HepG2 (cell line): ENCODE measurements at regions not wholly inside any gene's neighbourhood (a gene's known extent, or its start where the extent isn't known, plus 50 kb on each side); places are given as distances from the start of the nearest gene placed in this dataset.

ENCODE experiments used
- ATAC-seq: fragments of 200-7000 bp; cut with Tn5 transposase; 3 replicates; pipeline ENCODE4 v1.9.1; 2020; ENCODE audit warnings: mild to moderate bottlenecking, moderate library complexity
- BruUV-seq: library from RNA; stranded (reverse); fragments of 400-500 nt; replicated peaks from 2 replicates; lab custom pipeline; 2021; lab: Mats Ljungman, UMichigan
- CTCF ChIA-PET: fragments of 300-600 bp; formaldehyde crosslinking; extraction: SDS; loops from one replicate; lab custom pipeline; 2021; ENCODE audit warnings: low total read pairs, inconsistent platforms, low intra/inter-chr PET ratio; lab: Yijun Ruan, JAX
- POLR2A ChIA-PET: fragments of 350-600 bp; sonication (Branson Sonifier 250); formaldehyde crosslinking; loops from one replicate; lab custom pipeline; 2020; ENCODE audit warnings: antibody characterized with exemption, inconsistent platforms; lab: Yijun Ruan, JAX
- DNase-seq: peaks from one replicate; pipeline ENCODE4 v3.0.0-alpha.2; 2015; ENCODE audit warnings: low spot score
- FAIRE-seq: peaks from 3 replicates; lab custom pipeline; 2011; peaks lifted over from hg19 to GRCh38; lab: Jason Lieb, UNC
- H2AFZ ChIP-seq: one replicate; pipeline ENCODE4 v1.6.1; 2011; ENCODE audit warnings: low read length, inconsistent platforms
- H3K27ac ChIP-seq: fragments of 300-600 bp; 3 replicates; pipeline ENCODE4 v1.8.0; 2011; ENCODE audit warnings: mixed run types, mild to moderate bottlenecking, mixed read lengths, low read length, inconsistent platforms; ENCODE audit not compliant: insufficient read depth; ENCODE audit errors: extremely low read length
- H3K27me3 ChIP-seq, 2 experiments: fragments of 200-600 bp in 1 of 2; 2 replicates in 1 of 2; 3 replicates in 1 of 2; pipeline versions ENCODE4 v1.6.0 to v1.8.0; 2011; ENCODE audit warnings: low read length in 2 of 2, mild to moderate bottlenecking in 2 of 2, moderate library complexity in 2 of 2, inconsistent platforms in 1 of 2; ENCODE audit not compliant: insufficient read depth in 2 of 2, control insufficient read depth in 1 of 2
- H3K36me3 ChIP-seq, 2 experiments: fragments of 200-600 bp in 1 of 2; replicated peaks in 1 of 2; 2 replicates in 1 of 2; 3 replicates in 1 of 2; pipeline versions ENCODE4 v1.5.1 to v1.8.0; 2011; ENCODE audit warnings: low read length in 2 of 2, inconsistent platforms in 1 of 2; ENCODE audit not compliant: insufficient read depth in 2 of 2, control insufficient read depth in 1 of 2
- H3K4me1 ChIP-seq: 2 replicates; pipeline ENCODE4 v1.5.1; 2012; ENCODE audit warnings: low read length, inconsistent platforms; ENCODE audit not compliant: insufficient read depth
- H3K4me2 ChIP-seq: 2 replicates; pipeline ENCODE4 v1.6.0; 2011; ENCODE audit warnings: low read depth, low read length, inconsistent platforms
- H3K4me3 ChIP-seq, 3 experiments: fragments of 200-600 bp in 1 of 3; sonication (generic), shearing (Covaris generic) in 1 of 3; replicated peaks in 1 of 3; 2 replicates each; pipeline ENCODE4 v1.5.1; 2011 to 2016; ENCODE audit warnings: low read length in 3 of 3, inconsistent platforms in 2 of 3, low read depth in 2 of 3, mild to moderate bottlenecking in 2 of 3, control low read depth in 1 of 3, mixed read lengths in 1 of 3; ENCODE audit not compliant: insufficient read depth in 1 of 3
- H3K79me2 ChIP-seq: one replicate; pipeline ENCODE4 v1.6.1; 2011; ENCODE audit warnings: low read length, inconsistent platforms; ENCODE audit not compliant: insufficient read depth
- H3K9ac ChIP-seq: 2 replicates; pipeline ENCODE4 v1.6.0; 2011; ENCODE audit warnings: mild to moderate bottlenecking, low read depth, low read length, inconsistent platforms; ENCODE audit not compliant: insufficient read depth
- H3K9me3 ChIP-seq: 2 replicates; pipeline ENCODE4 v1.5.1; 2012; ENCODE audit warnings: mild to moderate bottlenecking, low read length
- H4K20me1 ChIP-seq: 2 replicates; pipeline ENCODE4 v1.6.0; 2011; ENCODE audit warnings: inconsistent platforms, mild to moderate bottlenecking, low read length, moderate library complexity; ENCODE audit not compliant: insufficient read depth
- ATM ChIP-seq: fragments of 450-650 bp; IDR thresholded peaks from 2 replicates; pipeline ENCODE4 v1.7.1; 2017; ENCODE audit warnings: mild to moderate bottlenecking, borderline replicate concordance
- DNMT1 ChIP-seq: sonication (generic); formaldehyde crosslinking; IDR thresholded peaks from 2 replicates; pipeline ENCODE4 v1.5.1; 2020; ENCODE audit warnings: mild to moderate bottlenecking, missing genetic modification reagents
- GPN1 ChIP-seq: sonication (generic); formaldehyde crosslinking; IDR thresholded peaks from 2 replicates; pipeline ENCODE4 v1.5.1; 2020; ENCODE audit warnings: missing genetic modification reagents, borderline replicate concordance
- HMG20A ChIP-seq: IDR thresholded peaks from 2 replicates; pipeline ENCODE4 v1.6.1; 2016; ENCODE audit warnings: borderline replicate concordance
- JUND ChIP-seq: sonication (generic); formaldehyde crosslinking; IDR thresholded peaks from 2 replicates; pipeline ENCODE4 v1.8.0; 2022; ENCODE audit warnings: mild to moderate bottlenecking, missing genetic modification reagents
- KAT8 ChIP-seq: IDR thresholded peaks from 2 replicates; pipeline ENCODE4 v1.6.1; 2016; ENCODE audit warnings: missing genetic modification reagents, missing compliant biosample characterization
- MBNL3 ChIP-seq: fragments of 250-450 bp; sonication (Bioruptor Pico); conservative IDR thresholded peaks from 2 replicates; pipeline ENCODE4 v1.8.0; 2022; ENCODE audit warnings: mild to moderate bottlenecking, inconsistent platforms
- SP4 ChIP-seq: sonication (generic); formaldehyde crosslinking; IDR thresholded peaks from 2 replicates; pipeline ENCODE4 v1.8.1; 2023; ENCODE audit warnings: mild to moderate bottlenecking, missing genetic modification reagents
- ZFP62 ChIP-seq: sonication (generic); formaldehyde crosslinking; IDR thresholded peaks from 2 replicates; pipeline ENCODE4 v1.4.0; 2020; ENCODE audit warnings: missing genetic modification reagents
- ZMYM3 ChIP-seq: sonication (generic); formaldehyde crosslinking; IDR thresholded peaks from 2 replicates; pipeline ENCODE4 v1.5.1; 2020; ENCODE audit warnings: mild to moderate bottlenecking, missing genetic modification reagents
- ZNF20 ChIP-seq: sonication (generic); formaldehyde crosslinking; IDR thresholded peaks from 2 replicates; pipeline ENCODE4 v1.4.0; 2020; ENCODE audit warnings: mild to moderate bottlenecking, moderate library complexity, missing genetic modification reagents
- ZNF350 ChIP-seq: sonication (generic); formaldehyde crosslinking; IDR thresholded peaks from 2 replicates; pipeline ENCODE4 v1.4.0; 2020; ENCODE audit warnings: mild to moderate bottlenecking, low read depth, missing genetic modification reagents, borderline replicate concordance
- ZNF430 ChIP-seq: sonication (generic); formaldehyde crosslinking; IDR thresholded peaks from 2 replicates; pipeline ENCODE4 v1.9.0; 2021; ENCODE audit warnings: mild to moderate bottlenecking, missing genetic modification reagents
- ZNF672 ChIP-seq: sonication (generic); formaldehyde crosslinking; IDR thresholded peaks from 2 replicates; pipeline ENCODE4 v1.8.1; 2022; ENCODE audit warnings: missing genetic modification reagents
- ZNF878 ChIP-seq: sonication (generic); formaldehyde crosslinking; IDR thresholded peaks from 2 replicates; pipeline ENCODE4 v1.8.1; 2023; ENCODE audit warnings: mild to moderate bottlenecking, missing genetic modification reagents, moderate library complexity
- WGBS: methylation state at CpG from one replicate; pipeline ENCODE4 v1.1.6; 2017; ENCODE audit warnings: low lambda C conversion rate; 5-methylcytosine and 5-hydroxymethylcytosine counted together
- in situ Hi-C: cut with HindIII; loops from 2 replicates; pipeline ENCODE4 v1.10.0; 2017; ENCODE audit warnings: low pct_unique_long_range_greater_than_20kb; ENCODE audit not compliant: extremely low pct_ligation_motif_present
- intact Hi-C: fragments of 100-400 bp; cut with micrococcal nuclease; formaldehyde crosslinking; loops from one replicate; pipeline ENCODE4 v1.10.0; 2022; ENCODE audit not compliant: unreplicated experiment
- TF ChIP-seq, protein P1 (sequence below): sonication (generic); formaldehyde crosslinking; IDR thresholded peaks from 2 replicates; pipeline ENCODE4 v1.5.0; 2020; ENCODE audit warnings: missing genetic modification reagents
- TF ChIP-seq, protein P2 (sequence below): IDR thresholded peaks from 2 replicates; pipeline ENCODE4 v1.6.1; 2016; ENCODE audit warnings: missing biosample characterization, missing genetic modification reagents, low read depth
- TF ChIP-seq, protein P3 (sequence below): sonication (generic); formaldehyde crosslinking; IDR thresholded peaks from 2 replicates; pipeline ENCODE4 v1.9.0; 2021; ENCODE audit warnings: missing genetic modification reagents, mild to moderate bottlenecking, borderline replicate concordance
- TF ChIP-seq, protein P4 (sequence below): sonication (generic); formaldehyde crosslinking; conservative IDR thresholded peaks from 2 replicates; pipeline ENCODE4 v1.8.0; 2022; ENCODE audit warnings: low read depth, missing genetic modification reagents
- TF ChIP-seq, protein P5 (sequence below): IDR thresholded peaks from 2 replicates; pipeline ENCODE4 v1.6.1; 2012; ENCODE audit warnings: inconsistent platforms

DNA sequence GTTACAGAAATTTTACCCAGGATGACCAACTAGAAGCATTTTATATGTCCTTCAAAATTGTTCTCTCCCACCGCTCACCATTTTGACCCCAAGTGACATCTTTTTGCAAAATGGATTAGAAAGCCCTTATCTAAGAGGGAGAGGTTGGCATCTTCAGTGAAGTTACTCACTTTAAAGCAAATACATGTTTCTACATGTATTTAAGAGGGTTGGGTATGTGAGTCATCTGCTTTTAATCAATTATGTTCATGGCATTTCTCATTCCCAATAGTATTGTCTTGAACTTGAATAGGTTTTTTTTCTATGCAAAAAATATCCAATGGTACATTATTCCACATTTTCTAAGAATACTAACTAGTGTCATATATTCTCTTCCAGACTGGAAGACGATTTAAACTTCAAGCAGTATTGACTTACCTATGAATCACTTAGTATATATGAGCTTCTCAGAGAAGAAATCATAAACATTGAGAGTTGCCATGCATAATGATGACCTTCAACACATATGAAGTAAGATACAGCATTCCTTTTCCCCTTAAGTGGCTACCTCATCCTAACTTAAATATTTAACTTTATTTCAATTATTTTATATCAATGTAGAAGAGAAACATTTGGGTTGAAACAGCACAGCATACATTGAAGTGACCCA lies 132.8 kb downstream of the POLR1F start:
- POLR2A ChIA-PET = no interaction called here
- Histone ChIP-seq H3K36me3 (no peaks in the 10 kb centered on the region), H3K79me2 (no peaks in the 10 kb centered on the region), H2AFZ (no peak overlapping the region), H3K4me2 (no peak overlapping the region), H4K20me1 (no peaks in the 10 kb centered on the region), H3K9me3 (peaks cover 74% of the 10 kb centered on the region), H3K4me3 (no peak overlapping the region), H3K27me3 (no peaks in the 10 kb centered on the region), H3K4me1 (no peaks in the 10 kb centered on the region), H3K27ac (no peak overlapping the region), H3K9ac (no peak overlapping the region)
- CTCF ChIA-PET = no interaction called here
- in situ Hi-C loops (no loop called here), intact Hi-C loops (no loop called here)
- BruUV-seq = no TSS peak
- no peak for DNase-seq
- no peak for FAIRE-seq
- no peak for TF ChIP-seq ZNF430 (CRISPR knock-in tag)
- TF ChIP-seq ATM = no peak
- no peak for TF ChIP-seq ZNF350 (CRISPR knock-in tag)
- no peak for TF ChIP-seq SP4 (CRISPR knock-in tag)
- no peak for TF ChIP-seq MBNL3
- TF ChIP-seq, protein P1, sequence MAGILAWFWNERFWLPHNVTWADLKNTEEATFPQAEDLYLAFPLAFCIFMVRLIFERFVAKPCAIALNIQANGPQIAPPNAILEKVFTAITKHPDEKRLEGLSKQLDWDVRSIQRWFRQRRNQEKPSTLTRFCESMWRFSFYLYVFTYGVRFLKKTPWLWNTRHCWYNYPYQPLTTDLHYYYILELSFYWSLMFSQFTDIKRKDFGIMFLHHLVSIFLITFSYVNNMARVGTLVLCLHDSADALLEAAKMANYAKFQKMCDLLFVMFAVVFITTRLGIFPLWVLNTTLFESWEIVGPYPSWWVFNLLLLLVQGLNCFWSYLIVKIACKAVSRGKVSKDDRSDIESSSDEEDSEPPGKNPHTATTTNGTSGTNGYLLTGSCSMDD (CRISPR knock-in tag) = no peak
- TF ChIP-seq, protein P2, sequence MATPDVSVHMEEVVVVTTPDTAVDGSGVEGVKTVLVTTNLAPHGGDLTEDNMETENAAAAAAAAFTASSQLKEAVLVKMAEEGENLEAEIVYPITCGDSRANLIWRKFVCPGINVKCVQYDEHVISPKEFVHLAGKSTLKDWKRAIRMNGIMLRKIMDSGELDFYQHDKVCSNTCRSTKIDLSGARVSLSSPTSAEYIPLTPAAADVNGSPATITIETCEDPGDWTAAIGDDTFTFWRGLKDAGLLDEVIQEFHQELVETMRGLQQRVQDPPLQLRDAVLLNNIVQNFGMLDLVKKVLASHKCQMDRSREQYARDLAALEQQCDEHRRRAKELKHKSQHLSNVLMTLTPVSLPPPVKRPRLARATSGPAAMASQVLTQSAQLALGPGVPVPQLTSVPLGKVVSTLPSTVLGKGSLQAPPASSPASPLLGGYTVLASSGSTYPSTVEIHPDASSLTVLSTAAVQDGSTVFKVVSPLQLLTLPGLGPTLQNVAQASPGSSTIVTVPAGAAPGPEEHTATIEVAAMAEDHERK (CRISPR knock-in tag) = no peak
- TF ChIP-seq ZMYM3 (CRISPR knock-in tag) = no peak
- TF ChIP-seq ZFP62 (CRISPR knock-in tag) = no peak
- TF ChIP-seq JUND (CRISPR knock-in tag) = no peak
- no peak for TF ChIP-seq KAT8 (CRISPR knock-in tag)
- no peak for TF ChIP-seq ZNF878 (CRISPR knock-in tag)
- TF ChIP-seq, protein P3, sequence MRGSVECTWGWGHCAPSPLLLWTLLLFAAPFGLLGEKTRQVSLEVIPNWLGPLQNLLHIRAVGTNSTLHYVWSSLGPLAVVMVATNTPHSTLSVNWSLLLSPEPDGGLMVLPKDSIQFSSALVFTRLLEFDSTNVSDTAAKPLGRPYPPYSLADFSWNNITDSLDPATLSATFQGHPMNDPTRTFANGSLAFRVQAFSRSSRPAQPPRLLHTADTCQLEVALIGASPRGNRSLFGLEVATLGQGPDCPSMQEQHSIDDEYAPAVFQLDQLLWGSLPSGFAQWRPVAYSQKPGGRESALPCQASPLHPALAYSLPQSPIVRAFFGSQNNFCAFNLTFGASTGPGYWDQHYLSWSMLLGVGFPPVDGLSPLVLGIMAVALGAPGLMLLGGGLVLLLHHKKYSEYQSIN (CRISPR knock-in tag) = no peak
- TF ChIP-seq, protein P4, sequence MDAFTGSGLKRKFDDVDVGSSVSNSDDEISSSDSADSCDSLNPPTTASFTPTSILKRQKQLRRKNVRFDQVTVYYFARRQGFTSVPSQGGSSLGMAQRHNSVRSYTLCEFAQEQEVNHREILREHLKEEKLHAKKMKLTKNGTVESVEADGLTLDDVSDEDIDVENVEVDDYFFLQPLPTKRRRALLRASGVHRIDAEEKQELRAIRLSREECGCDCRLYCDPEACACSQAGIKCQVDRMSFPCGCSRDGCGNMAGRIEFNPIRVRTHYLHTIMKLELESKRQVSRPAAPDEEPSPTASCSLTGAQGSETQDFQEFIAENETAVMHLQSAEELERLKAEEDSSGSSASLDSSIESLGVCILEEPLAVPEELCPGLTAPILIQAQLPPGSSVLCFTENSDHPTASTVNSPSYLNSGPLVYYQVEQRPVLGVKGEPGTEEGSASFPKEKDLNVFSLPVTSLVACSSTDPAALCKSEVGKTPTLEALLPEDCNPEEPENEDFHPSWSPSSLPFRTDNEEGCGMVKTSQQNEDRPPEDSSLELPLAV (CRISPR knock-in tag) = no peak
- no peak for TF ChIP-seq ZNF672 (CRISPR knock-in tag)
- TF ChIP-seq, protein P5, sequence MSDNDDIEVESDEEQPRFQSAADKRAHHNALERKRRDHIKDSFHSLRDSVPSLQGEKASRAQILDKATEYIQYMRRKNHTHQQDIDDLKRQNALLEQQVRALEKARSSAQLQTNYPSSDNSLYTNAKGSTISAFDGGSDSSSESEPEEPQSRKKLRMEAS = no peak
- no peak for TF ChIP-seq GPN1 (CRISPR knock-in tag)
- no peak for TF ChIP-seq HMG20A (CRISPR knock-in tag)
- no peak for TF ChIP-seq DNMT1 (CRISPR knock-in tag)
- TF ChIP-seq ZNF20 = no peak
- WGBS = 0% methylated on average over 2 of the region's 2 CpGs
- no peak for ATAC-seq
